Suprapubic skin (tissue), 3 donors: ENCODE measurements at regions not wholly inside any gene's neighbourhood (a gene's known extent, or its start where the extent isn't known, plus 50 kb on each side); places are given as distances from the start of the nearest gene placed in this dataset.

Source experiments
- EP300 ChIP-seq: sonication (generic); formaldehyde crosslinking; IDR thresholded peaks from one replicate; pipeline ENCODE4 v1.6.1; 2017; ENCODE audit warnings: antibody characterized with exemption
- TF ChIP-seq, protein P1 (sequence below), 2 donors: fragments of 200-600 bp in 1 of 2; fragments of 450-650 bp in 1 of 2; sonication (generic) in 1 of 2; IDR thresholded peaks; one replicate each; pipeline ENCODE4 v1.5.1; 2016 to 2019; ENCODE audit warnings: antibody characterized with exemption in 2 of 2, mild to moderate bottlenecking in 1 of 2, moderate library complexity in 1 of 2

DNA sequence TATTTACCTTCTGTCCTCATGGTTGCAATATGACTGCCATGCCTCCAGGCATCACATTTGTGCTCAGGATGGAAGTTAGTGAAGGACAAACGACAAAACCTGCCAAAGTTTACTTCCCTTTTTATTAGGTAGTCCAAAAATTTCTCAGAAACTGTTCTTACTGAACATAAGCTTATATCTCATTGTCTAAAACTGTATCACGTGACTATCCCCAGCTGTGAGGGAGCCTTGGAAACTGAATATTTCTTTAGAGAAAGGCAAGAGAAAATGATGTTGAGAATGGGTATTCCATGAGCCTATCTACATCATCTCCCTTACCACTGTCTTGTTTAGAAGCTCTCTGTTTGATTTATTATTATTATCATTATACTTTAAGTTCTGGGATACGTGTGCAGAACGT is 169.1 kb upstream of the ADRA1D start:
- TF ChIP-seq, protein P1, sequence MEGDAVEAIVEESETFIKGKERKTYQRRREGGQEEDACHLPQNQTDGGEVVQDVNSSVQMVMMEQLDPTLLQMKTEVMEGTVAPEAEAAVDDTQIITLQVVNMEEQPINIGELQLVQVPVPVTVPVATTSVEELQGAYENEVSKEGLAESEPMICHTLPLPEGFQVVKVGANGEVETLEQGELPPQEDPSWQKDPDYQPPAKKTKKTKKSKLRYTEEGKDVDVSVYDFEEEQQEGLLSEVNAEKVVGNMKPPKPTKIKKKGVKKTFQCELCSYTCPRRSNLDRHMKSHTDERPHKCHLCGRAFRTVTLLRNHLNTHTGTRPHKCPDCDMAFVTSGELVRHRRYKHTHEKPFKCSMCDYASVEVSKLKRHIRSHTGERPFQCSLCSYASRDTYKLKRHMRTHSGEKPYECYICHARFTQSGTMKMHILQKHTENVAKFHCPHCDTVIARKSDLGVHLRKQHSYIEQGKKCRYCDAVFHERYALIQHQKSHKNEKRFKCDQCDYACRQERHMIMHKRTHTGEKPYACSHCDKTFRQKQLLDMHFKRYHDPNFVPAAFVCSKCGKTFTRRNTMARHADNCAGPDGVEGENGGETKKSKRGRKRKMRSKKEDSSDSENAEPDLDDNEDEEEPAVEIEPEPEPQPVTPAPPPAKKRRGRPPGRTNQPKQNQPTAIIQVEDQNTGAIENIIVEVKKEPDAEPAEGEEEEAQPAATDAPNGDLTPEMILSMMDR (IDR thresholded peaks at IDR 0.05), result no peak
- TF ChIP-seq EP300, result no peak
